GM23248 (cell line): ENCODE measurements at regions not wholly inside any gene's neighbourhood (a gene's known extent, or its start where the extent isn't known, plus 50 kb on each side); places are given as distances from the start of the nearest gene placed in this dataset.

Source experiments
- DNase-seq: peaks from one replicate; pipeline ENCODE4 v3.0.0-alpha.2; 2015
- H2AFZ ChIP-seq: fragments of 200-600 bp; sonication (generic); 2 replicates; pipeline ENCODE4 v1.6.1; 2016; ENCODE audit warnings: antibody characterized with exemption
- H3F3A ChIP-seq: fragments of 200-600 bp; sonication (generic); 2 replicates; pipeline ENCODE4 v1.6.1; 2016; ENCODE audit warnings: mild to moderate bottlenecking, antibody characterized with exemption, mixed run types; ENCODE audit not compliant: insufficient read depth
- H3K27ac ChIP-seq: fragments of 200-600 bp; sonication (generic); 2 replicates; pipeline ENCODE4 v1.5.1; 2016; ENCODE audit warnings: mild to moderate bottlenecking
- H3K27me3 ChIP-seq: fragments of 200-600 bp; sonication (generic); replicated peaks from 2 replicates; pipeline ENCODE4 v1.6.1; 2016; ENCODE audit warnings: mild to moderate bottlenecking; ENCODE audit not compliant: insufficient read depth
- H3K36me3 ChIP-seq: fragments of 200-600 bp; sonication (generic); 2 replicates; pipeline ENCODE4 v1.6.1; 2016; ENCODE audit warnings: low read depth, mild to moderate bottlenecking
- H3K4me1 ChIP-seq: fragments of 200-600 bp; sonication (generic); 2 replicates; pipeline ENCODE4 v1.6.1; 2016; ENCODE audit warnings: mild to moderate bottlenecking; ENCODE audit not compliant: insufficient read depth
- H3K4me2 ChIP-seq: fragments of 200-600 bp; sonication (generic); one replicate; pipeline ENCODE4 v1.6.1; 2016; ENCODE audit warnings: mild to moderate bottlenecking; ENCODE audit not compliant: unreplicated experiment
- H3K4me3 ChIP-seq: fragments of 200-600 bp; sonication (generic); 2 replicates; pipeline ENCODE4 v1.5.1; 2016; ENCODE audit warnings: mild to moderate bottlenecking
- H3K79me2 ChIP-seq: fragments of 200-600 bp; sonication (generic); 2 replicates; pipeline ENCODE4 v1.6.1; 2016; ENCODE audit warnings: mild to moderate bottlenecking; ENCODE audit not compliant: insufficient read depth
- H3K9ac ChIP-seq: fragments of 200-600 bp; sonication (generic); 2 replicates; pipeline ENCODE4 v1.6.1; 2016; ENCODE audit warnings: mild to moderate bottlenecking
- H3K9me2 ChIP-seq: fragments of 200-600 bp; sonication (generic); 2 replicates; pipeline ENCODE4 v1.6.1; 2016; ENCODE audit warnings: mixed run types, mild to moderate bottlenecking, moderate library complexity; ENCODE audit not compliant: insufficient read depth
- H3K9me3 ChIP-seq: fragments of 200-600 bp; sonication (generic); one replicate; pipeline ENCODE4 v1.6.1; 2017; ENCODE audit warnings: low read depth
- H4K20me1 ChIP-seq: fragments of 200-600 bp; sonication (generic); 2 replicates; pipeline ENCODE4 v1.6.0; 2016; ENCODE audit not compliant: insufficient read depth
- EZH2 ChIP-seq: fragments of 200-600 bp; sonication (generic); IDR thresholded peaks from 2 replicates; pipeline ENCODE4 v1.6.1; 2018; ENCODE audit warnings: antibody characterized with exemption, mild to moderate bottlenecking; ENCODE audit not compliant: insufficient read depth, poor library complexity, severe bottlenecking
- EZH2phosphoT487 ChIP-seq: fragments of 200-600 bp; sonication (generic); IDR thresholded peaks from 2 replicates; pipeline ENCODE4 v1.6.1; 2018; ENCODE audit warnings: antibody characterized with exemption, moderate library complexity, mild to moderate bottlenecking, low read depth; ENCODE audit not compliant: insufficient read depth
- WGBS, 2 experiments: methylation state at CpG; one replicate each; pipeline ENCODE4 v1.1.6; 2015 to 2017; ENCODE audit warnings: low lambda C conversion rate in 2 of 2, low coverage in 1 of 2; ENCODE audit errors: missing lambda C conversion rate in 2 of 2; 5-methylcytosine and 5-hydroxymethylcytosine counted together
- in situ Hi-C: fragments of 300-500 bp; cut with MboI; formaldehyde crosslinking; loops from 2 replicates; pipeline ENCODE4 v1.15.0; 2020

DNA sequence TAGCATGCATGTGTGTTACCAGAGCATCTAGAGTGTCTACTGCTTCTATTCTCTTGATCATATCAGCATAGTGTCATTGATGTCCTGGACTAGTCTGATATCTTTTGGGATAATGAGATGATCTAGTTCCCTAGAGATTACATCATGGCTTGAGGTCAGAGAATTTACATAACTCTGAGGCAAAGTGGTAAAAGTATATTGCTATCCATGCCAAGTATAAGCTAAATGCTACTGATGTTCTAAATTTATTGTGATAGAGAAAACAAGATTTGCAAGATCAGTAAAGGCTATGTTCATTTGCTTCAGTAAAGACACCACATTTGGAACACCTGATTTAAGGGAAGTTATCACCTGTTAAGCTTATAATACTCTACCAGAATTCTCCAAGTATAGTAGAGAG lies 280.7 kb upstream of the PSMD7 start:
- H2AFZ ChIP-seq, result no peak overlapping the region
- no peak overlapping the region for H3K4me2 ChIP-seq
- no peaks in the 10 kb centered on the region for H3F3A ChIP-seq
- no peaks in the 10 kb centered on the region for H3K79me2 ChIP-seq
- in situ Hi-C loops, result no loop called here
- H3K4me3 ChIP-seq, result no peak overlapping the region
- H3K9ac ChIP-seq, result no peak overlapping the region
- H3K4me1 ChIP-seq, result no peaks in the 10 kb centered on the region
- no peaks in the 10 kb centered on the region for H3K9me2 ChIP-seq
- H4K20me1 ChIP-seq, result no peaks in the 10 kb centered on the region
- DNase-seq, result no peak
- no peaks in the 10 kb centered on the region for H3K27me3 ChIP-seq
- no peaks in the 10 kb centered on the region for H3K9me3 ChIP-seq
- no peaks in the 10 kb centered on the region for H3K36me3 ChIP-seq
- no peak overlapping the region for H3K27ac ChIP-seq
- TF ChIP-seq EZH2, result no peak
- no peak for TF ChIP-seq EZH2phosphoT487

DNA sequence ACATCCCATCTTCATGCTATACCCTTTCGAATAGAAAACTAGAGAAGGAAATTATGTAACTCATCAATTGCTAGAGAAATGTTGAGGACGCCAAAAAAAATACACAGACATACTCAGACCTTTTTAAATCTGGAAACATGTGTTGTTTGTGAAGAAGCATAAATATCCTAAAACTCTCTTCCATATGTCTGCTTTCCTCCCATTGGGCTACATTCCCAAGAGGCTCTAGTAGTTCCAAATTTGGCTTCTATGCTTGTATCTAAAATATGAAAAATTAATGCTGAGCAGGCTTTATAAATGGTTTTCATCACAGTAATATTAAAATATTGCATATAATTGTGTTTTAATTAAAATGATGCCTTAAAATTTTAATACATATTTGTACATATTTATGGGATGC lies 297.9 kb upstream of the PSMD7 start:
- Histone ChIP-seq H3K4me1 (no peaks in the 10 kb centered on the region), H3K9me2 (no peaks in the 10 kb centered on the region; the same call in 1 of the 2 replicates), H3K27ac (no peak overlapping the region), H3F3A (no peaks in the 10 kb centered on the region), H3K9ac (no peak overlapping the region), H3K79me2 (no peaks in the 10 kb centered on the region), H4K20me1 (no peaks in the 10 kb centered on the region), H2AFZ (no peak overlapping the region), H3K36me3 (no peaks in the 10 kb centered on the region), H3K9me3 (no peaks in the 10 kb centered on the region), H3K27me3 (no peaks in the 10 kb centered on the region), H3K4me2 (no peak overlapping the region), H3K4me3 (no peak overlapping the region)
- in situ Hi-C loops, result no loop called here
- 0 to 2% methylated on average over 2 of the region's 2 CpGs for WGBS, 2 experiments
- TF ChIP-seq EZH2 (no peak), EZH2phosphoT487 (no peak)
- no peak for DNase-seq

DNA sequence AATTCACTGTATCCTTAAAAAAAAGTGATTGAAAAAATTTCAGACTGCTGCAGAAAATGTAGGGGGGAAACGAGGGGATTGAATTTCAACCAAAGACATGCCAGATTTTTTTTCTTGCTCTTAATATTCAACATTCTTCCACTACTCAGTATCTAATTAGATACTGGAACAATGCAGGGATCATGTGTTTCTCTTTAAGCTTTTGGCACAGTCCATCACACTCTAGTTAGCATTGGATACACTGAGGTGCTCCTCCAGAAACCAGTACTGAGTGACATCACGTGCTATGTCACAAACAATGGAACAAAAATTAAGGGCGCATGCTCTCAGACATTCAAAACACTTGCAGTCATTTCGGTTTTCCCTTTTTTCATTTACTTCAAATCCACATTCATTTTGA lies 298.6 kb upstream of the PSMD7 start:
- 1 to 3% methylated on average over 4 of the region's 4 CpGs for WGBS, 2 experiments
- Histone ChIP-seq H3K9ac (no peak overlapping the region), H3K9me2 (no peaks in the 10 kb centered on the region; the same call in 1 of the 2 replicates), H3K9me3 (no peaks in the 10 kb centered on the region), H3K4me2 (no peak overlapping the region), H3K27me3 (no peaks in the 10 kb centered on the region), H3K36me3 (no peaks in the 10 kb centered on the region), H3K4me1 (no peaks in the 10 kb centered on the region), H4K20me1 (no peaks in the 10 kb centered on the region), H3K79me2 (no peaks in the 10 kb centered on the region), H3K4me3 (no peak overlapping the region), H2AFZ (no peak overlapping the region), H3F3A (no peaks in the 10 kb centered on the region), H3K27ac (no peak overlapping the region)
- in situ Hi-C loops, result no loop called here
- TF ChIP-seq EZH2phosphoT487, result no peak
- TF ChIP-seq EZH2, result no peak
- no peak for DNase-seq

DNA sequence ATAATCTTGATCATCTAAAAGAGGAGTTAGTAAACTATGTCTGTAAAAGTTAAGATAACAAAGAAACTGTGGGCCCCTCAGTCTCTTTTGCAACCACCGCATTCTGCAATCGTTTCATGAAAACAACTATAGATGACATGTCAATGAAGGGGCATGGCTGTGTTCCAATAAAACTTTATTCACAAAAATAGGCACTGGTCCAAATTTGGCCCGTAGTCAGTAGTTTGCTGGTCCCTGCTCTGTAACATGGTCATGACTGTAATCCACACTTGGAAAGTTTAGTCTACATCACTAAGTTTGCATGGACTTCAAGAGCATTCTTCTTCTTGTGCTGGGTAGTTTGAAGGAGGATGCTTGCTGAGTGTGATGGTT lies 299.3 kb upstream of the PSMD7 start:
- WGBS, 2 experiments, result 14 to 21% methylated on average over 3 of the region's 3 CpGs
- no peak overlapping the region for H3K9ac ChIP-seq
- H3K9me2 ChIP-seq, result no peaks in the 10 kb centered on the region
- in situ Hi-C loops, result no loop called here
- TF ChIP-seq EZH2 (no peak), EZH2phosphoT487 (no peak)
- H2AFZ ChIP-seq, result no peak overlapping the region
- H3K4me2 ChIP-seq, result no peak overlapping the region
- no peaks in the 10 kb centered on the region for H3K27me3 ChIP-seq
- H3K36me3 ChIP-seq, result no peaks in the 10 kb centered on the region
- no peaks in the 10 kb centered on the region for H3K9me3 ChIP-seq
- no peaks in the 10 kb centered on the region for H3K79me2 ChIP-seq
- H4K20me1 ChIP-seq, result no peaks in the 10 kb centered on the region
- H3F3A ChIP-seq, result no peaks in the 10 kb centered on the region
- no peak overlapping the region for H3K27ac ChIP-seq
- H3K4me3 ChIP-seq, result no peak overlapping the region
- no peak for DNase-seq
- H3K4me1 ChIP-seq, result no peaks in the 10 kb centered on the region

DNA sequence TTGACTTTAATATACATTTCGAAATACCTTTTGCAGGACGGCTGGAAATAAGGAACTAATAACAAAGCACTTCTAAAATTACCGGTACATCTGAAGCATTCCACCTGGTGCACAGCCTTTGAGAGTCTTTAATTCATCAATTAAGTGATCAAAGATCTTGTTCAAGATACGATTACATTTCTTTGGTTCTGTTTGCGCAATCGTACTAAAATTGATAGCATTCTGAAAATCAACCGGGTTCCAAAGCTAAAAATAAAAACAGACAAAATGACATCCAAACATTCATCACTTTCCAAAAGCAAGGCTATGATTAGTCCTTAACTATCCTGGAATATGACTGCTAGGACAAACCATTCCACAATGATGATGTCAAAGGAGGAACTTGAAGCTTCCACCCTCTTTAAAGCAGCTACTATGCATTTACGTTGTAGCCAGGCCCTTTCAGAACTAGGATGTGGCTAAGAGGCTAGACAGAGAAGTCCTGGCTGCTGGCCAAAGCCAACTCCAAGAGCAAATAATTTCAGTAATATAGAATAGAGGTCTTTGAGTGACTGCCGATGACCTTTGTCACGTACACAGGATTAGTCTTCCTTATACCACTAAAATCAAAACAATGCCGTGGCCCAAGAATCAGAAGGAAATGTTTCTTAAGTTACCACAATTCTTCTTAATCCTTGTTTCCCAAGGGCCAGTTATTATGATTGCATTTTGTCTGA lies 299.8 kb upstream of the PSMD7 start:
- Histone ChIP-seq H3K27ac (no peak overlapping the region), H3F3A (no peaks in the 10 kb centered on the region), H3K4me3 (no peak overlapping the region), H3K36me3 (no peaks in the 10 kb centered on the region), H3K9ac (no peak overlapping the region), H3K9me2 (no peaks in the 10 kb centered on the region), H3K27me3 (no peaks in the 10 kb centered on the region), H2AFZ (no peak overlapping the region), H3K4me2 (no peak overlapping the region), H3K79me2 (no peaks in the 10 kb centered on the region), H4K20me1 (no peaks in the 10 kb centered on the region), H3K9me3 (no peaks in the 10 kb centered on the region), H3K4me1 (no peaks in the 10 kb centered on the region)
- 10 to 14% methylated on average over 11 of the region's 11 CpGs for WGBS, 2 experiments
- no peak for TF ChIP-seq EZH2phosphoT487
- no peak for TF ChIP-seq EZH2
- no peak for DNase-seq
- in situ Hi-C loops, result no loop called here
